ENCODE measurements at regions not wholly inside any gene's neighbourhood (a gene's known extent, or its start where the extent isn't known, plus 50 kb on each side); places are given as distances from the start of the nearest gene placed in this dataset.

DNA sequence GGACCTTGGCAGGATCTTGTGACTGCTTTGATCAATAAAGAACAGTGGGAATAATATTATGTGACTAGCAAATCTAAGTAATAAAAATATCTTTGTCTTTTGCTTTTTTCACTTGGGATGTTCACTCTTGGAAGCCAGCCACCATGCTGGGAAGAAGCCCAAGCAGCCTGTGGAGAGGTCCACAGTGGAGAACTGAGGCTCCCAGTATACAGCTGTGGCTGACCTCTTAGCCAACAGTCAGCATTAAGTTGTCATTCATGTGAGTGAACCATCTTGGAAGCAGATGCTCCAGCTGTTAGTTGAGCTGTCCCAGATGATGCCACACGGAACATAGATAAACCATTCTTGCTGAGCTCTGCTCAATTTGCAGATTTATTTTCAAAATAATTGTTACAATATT is 160.0 kb downstream of the OSR1 start:
- no peaks in the 10 kb centered on the region for H3K27me3 ChIP-seq (ENCODE audit: insufficient read depth, low read length, poor library complexity, severe bottlenecking)
- no peaks in the 10 kb centered on the region for H3K9me3 ChIP-seq (ENCODE audit: insufficient read depth, low read depth, low read length)
- H3K4me3 ChIP-seq (ENCODE audit: low read length, poor library complexity, severe bottlenecking), result no peak overlapping the region
- TF ChIP-seq EZH2phosphoT487 (IDR thresholded peaks at IDR 0.05; ENCODE audit: borderline replicate concordance), result no peak
- TF ChIP-seq, protein P1, sequence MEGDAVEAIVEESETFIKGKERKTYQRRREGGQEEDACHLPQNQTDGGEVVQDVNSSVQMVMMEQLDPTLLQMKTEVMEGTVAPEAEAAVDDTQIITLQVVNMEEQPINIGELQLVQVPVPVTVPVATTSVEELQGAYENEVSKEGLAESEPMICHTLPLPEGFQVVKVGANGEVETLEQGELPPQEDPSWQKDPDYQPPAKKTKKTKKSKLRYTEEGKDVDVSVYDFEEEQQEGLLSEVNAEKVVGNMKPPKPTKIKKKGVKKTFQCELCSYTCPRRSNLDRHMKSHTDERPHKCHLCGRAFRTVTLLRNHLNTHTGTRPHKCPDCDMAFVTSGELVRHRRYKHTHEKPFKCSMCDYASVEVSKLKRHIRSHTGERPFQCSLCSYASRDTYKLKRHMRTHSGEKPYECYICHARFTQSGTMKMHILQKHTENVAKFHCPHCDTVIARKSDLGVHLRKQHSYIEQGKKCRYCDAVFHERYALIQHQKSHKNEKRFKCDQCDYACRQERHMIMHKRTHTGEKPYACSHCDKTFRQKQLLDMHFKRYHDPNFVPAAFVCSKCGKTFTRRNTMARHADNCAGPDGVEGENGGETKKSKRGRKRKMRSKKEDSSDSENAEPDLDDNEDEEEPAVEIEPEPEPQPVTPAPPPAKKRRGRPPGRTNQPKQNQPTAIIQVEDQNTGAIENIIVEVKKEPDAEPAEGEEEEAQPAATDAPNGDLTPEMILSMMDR (conservative IDR thresholded peaks at IDR 0.05; ENCODE audit: low read length), result no peak
- no peaks in the 10 kb centered on the region for H3K79me2 ChIP-seq (ENCODE audit: insufficient read depth, low read length)
- no peaks in the 10 kb centered on the region for H3F3A ChIP-seq (ENCODE audit: low read depth)
- no peaks in the 10 kb centered on the region for H3K9me2 ChIP-seq (replicated peaks; ENCODE audit: low read depth, low read length)
- H3K4me2 ChIP-seq (ENCODE audit: low read depth, low read length, poor library complexity, severe bottlenecking), result no peak overlapping the region
- H4K20me1 ChIP-seq (ENCODE audit: insufficient read depth, low read length, poor library complexity, severe bottlenecking), result no peaks in the 10 kb centered on the region
- H3K9ac ChIP-seq (ENCODE audit: low read depth, low read length, poor library complexity, severe bottlenecking), result no peak overlapping the region
- H3K4me1 ChIP-seq (ENCODE audit: insufficient read depth, low read length, poor library complexity, severe bottlenecking), result no peaks in the 10 kb centered on the region
- no peaks in the 10 kb centered on the region for H3K36me3 ChIP-seq (ENCODE audit: insufficient read depth, low read length)
- H2AFZ ChIP-seq (ENCODE audit: low read length), result no peak overlapping the region

DNA sequence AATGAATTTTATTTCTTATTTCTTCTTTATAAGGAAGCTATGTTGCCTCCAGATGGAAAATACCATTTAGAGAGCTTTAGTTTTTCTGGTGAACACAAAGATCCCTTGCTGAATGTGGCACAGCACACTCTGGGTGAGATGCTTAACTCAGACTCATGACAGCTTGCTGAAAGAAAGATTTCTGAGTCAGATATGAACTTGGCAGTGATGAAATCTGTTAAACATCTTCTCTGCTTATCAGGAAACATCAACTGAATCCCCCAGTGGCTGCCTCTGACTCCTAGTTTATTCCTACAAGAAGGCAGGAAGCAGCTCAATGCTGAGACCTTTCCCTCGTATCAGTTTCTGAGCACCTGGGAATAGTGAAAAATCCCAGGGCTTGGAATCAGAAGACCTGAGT is 162.8 kb downstream of the OSR1 start:
- H3K4me1 ChIP-seq (ENCODE audit: insufficient read depth, low read length, poor library complexity, severe bottlenecking), result no peaks in the 10 kb centered on the region
- no peaks in the 10 kb centered on the region for H4K20me1 ChIP-seq (ENCODE audit: insufficient read depth, low read length, poor library complexity, severe bottlenecking)
- H3K4me2 ChIP-seq (ENCODE audit: low read depth, low read length, poor library complexity, severe bottlenecking), result no peak overlapping the region
- no peaks in the 10 kb centered on the region for H3K79me2 ChIP-seq (ENCODE audit: insufficient read depth, low read length)
- no peak overlapping the region for H2AFZ ChIP-seq (ENCODE audit: low read length)
- H3K9ac ChIP-seq (ENCODE audit: low read depth, low read length, poor library complexity, severe bottlenecking), result no peak overlapping the region
- H3K27me3 ChIP-seq (ENCODE audit: insufficient read depth, low read length, poor library complexity, severe bottlenecking), result no peaks in the 10 kb centered on the region
- H3K4me3 ChIP-seq (ENCODE audit: low read length, poor library complexity, severe bottlenecking), result no peak overlapping the region
- no peaks in the 10 kb centered on the region for H3K9me2 ChIP-seq (replicated peaks; ENCODE audit: low read depth, low read length)
- TF ChIP-seq, protein P1 (conservative IDR thresholded peaks at IDR 0.05; ENCODE audit: low read length), result no peak
- no peak for TF ChIP-seq EZH2phosphoT487 (IDR thresholded peaks at IDR 0.05; ENCODE audit: borderline replicate concordance)
- H3K9me3 ChIP-seq (ENCODE audit: insufficient read depth, low read depth, low read length), result no peaks in the 10 kb centered on the region
- H3K36me3 ChIP-seq (ENCODE audit: insufficient read depth, low read length), result no peaks in the 10 kb centered on the region
- H3F3A ChIP-seq (ENCODE audit: low read depth), result no peaks in the 10 kb centered on the region

DNA sequence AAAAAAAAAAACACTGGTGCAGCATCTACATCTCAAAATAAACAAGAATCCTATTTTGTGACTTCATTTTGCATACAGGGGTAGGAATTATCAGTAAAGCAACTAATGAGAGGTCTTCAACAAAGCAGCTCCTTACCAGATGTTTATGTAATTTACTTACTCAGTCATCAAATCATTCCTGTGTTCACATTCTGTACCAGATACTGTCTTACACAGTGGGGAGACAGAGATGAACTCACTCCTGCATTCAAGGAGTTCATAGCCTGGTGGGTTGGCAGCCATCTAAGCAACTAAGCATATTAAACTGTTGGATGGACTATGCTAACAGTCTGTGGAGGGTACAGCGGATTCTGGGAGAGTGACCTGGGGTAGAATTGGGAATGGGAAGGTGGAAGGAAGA is 169.0 kb downstream of the OSR1 start:
- no peak for TF ChIP-seq EZH2phosphoT487 (IDR thresholded peaks at IDR 0.05; ENCODE audit: borderline replicate concordance)
- TF ChIP-seq, protein P1 (conservative IDR thresholded peaks at IDR 0.05; ENCODE audit: low read length), result no peak
- H3K9me3 ChIP-seq (ENCODE audit: insufficient read depth, low read depth, low read length), result no peaks in the 10 kb centered on the region
- no peaks in the 10 kb centered on the region for H3K79me2 ChIP-seq (ENCODE audit: insufficient read depth, low read length)
- no peaks in the 10 kb centered on the region for H3K9me2 ChIP-seq (replicated peaks; ENCODE audit: low read depth, low read length)
- no peaks in the 10 kb centered on the region for H3K27me3 ChIP-seq (ENCODE audit: insufficient read depth, low read length, poor library complexity, severe bottlenecking)
- H3K4me3 ChIP-seq (ENCODE audit: low read length, poor library complexity, severe bottlenecking), result no peak overlapping the region
- no peak overlapping the region for H3K4me2 ChIP-seq (ENCODE audit: low read depth, low read length, poor library complexity, severe bottlenecking)
- no peaks in the 10 kb centered on the region for H4K20me1 ChIP-seq (ENCODE audit: insufficient read depth, low read length, poor library complexity, severe bottlenecking)
- no peaks in the 10 kb centered on the region for H3K36me3 ChIP-seq (ENCODE audit: insufficient read depth, low read length)
- H3K4me1 ChIP-seq (ENCODE audit: insufficient read depth, low read length, poor library complexity, severe bottlenecking), result no peaks in the 10 kb centered on the region
- H2AFZ ChIP-seq (ENCODE audit: low read length), result no peak overlapping the region
- no peaks in the 10 kb centered on the region for H3F3A ChIP-seq (ENCODE audit: low read depth)
- no peak overlapping the region for H3K9ac ChIP-seq (ENCODE audit: low read depth, low read length, poor library complexity, severe bottlenecking)

Data from Loucy (cell line).